ENCODE measurements at regions not wholly inside any gene's neighbourhood (a gene's known extent, or its start where the extent isn't known, plus 50 kb on each side); places are given as distances from the start of the nearest gene placed in this dataset.

GRCh38 chr13:77406644-77407440 lies 79.9 kb upstream of the MYCBP2 start:
- Histone ChIP-seq H3K4me2 (ENCODE audit: low read length) (no peak overlapping the region), H3K27ac (ENCODE audit: low read depth, low read length, poor library complexity, severe bottlenecking) (no peak overlapping the region), H2AFZ (ENCODE audit: low read length) (no peak overlapping the region), H3K4me3 (ENCODE audit: low read depth, low read length, poor library complexity, severe bottlenecking) (no peak overlapping the region), H4K20me1 (ENCODE audit: insufficient read depth, low read length) (no peaks in the 10 kb centered on the region), H3K9me2 (ENCODE audit: insufficient read depth, low read length) (no peaks in the 10 kb centered on the region), H3K36me3 (ENCODE audit: insufficient read depth, low read length) (no peaks in the 10 kb centered on the region), H3K9me3 (ENCODE audit: low read length) (no peaks in the 10 kb centered on the region), H3K4me1 (ENCODE audit: insufficient read depth, low read length, poor library complexity, severe bottlenecking) (no peaks in the 10 kb centered on the region), H3K79me2 (ENCODE audit: insufficient read depth, low read depth, low read length) (no peaks in the 10 kb centered on the region)
- intact Hi-C loops (cut with micrococcal nuclease; ENCODE audit: unreplicated experiment), result no loop called here
- DNase-seq (ENCODE audit: low spot score), result no peak
- TF ChIP-seq EZH2phosphoT487 (IDR thresholded peaks at IDR 0.05; ENCODE audit: borderline replicate concordance, low read depth, low read length) (no peak), CTCF (conservative IDR thresholded peaks at IDR 0.05; ENCODE audit: low read length) (no peak)
- no TSS peak for BruUV-seq (replicated peaks)
- ChIA-PET CTCF (ENCODE audit: unreplicated experiment) (no interaction called here), POLR2A (interaction anchor here (0.8 to 2.0 kb wide), 9 partner anchors 9 to 211 kb away, joined by 3 to 11 read pairs (median 3); no protein-coding TSS in a partner anchor)

GRCh38 chr13:77398825-77399620 lies 72.1 kb upstream of the MYCBP2 start:
- POLR2A ChIA-PET, result interaction anchor here (0.6 to 2.1 kb wide), 6 partner anchors 10 to 51 kb away, joined by 3 to 11 read pairs (median 4); no protein-coding TSS in a partner anchor
- TF ChIP-seq CTCF (conservative IDR thresholded peaks at IDR 0.05; ENCODE audit: low read length) (no peak), EZH2phosphoT487 (IDR thresholded peaks at IDR 0.05; ENCODE audit: borderline replicate concordance, low read depth, low read length) (no peak)
- H3K4me1 ChIP-seq (ENCODE audit: insufficient read depth, low read length, poor library complexity, severe bottlenecking), result no peaks in the 10 kb centered on the region
- no peak overlapping the region for H3K27ac ChIP-seq (ENCODE audit: low read depth, low read length, poor library complexity, severe bottlenecking)
- no peaks in the 10 kb centered on the region for H4K20me1 ChIP-seq (ENCODE audit: insufficient read depth, low read length)
- no peak overlapping the region for H3K4me2 ChIP-seq (ENCODE audit: low read length)
- H3K9me3 ChIP-seq (ENCODE audit: low read length), result no peaks in the 10 kb centered on the region
- no peak overlapping the region for H2AFZ ChIP-seq (ENCODE audit: low read length)
- CTCF ChIA-PET (ENCODE audit: unreplicated experiment), result no interaction called here
- no peaks in the 10 kb centered on the region for H3K79me2 ChIP-seq (ENCODE audit: insufficient read depth, low read depth, low read length)
- intact Hi-C loops (cut with micrococcal nuclease; ENCODE audit: unreplicated experiment), result no loop called here
- no peak for DNase-seq (ENCODE audit: low spot score)
- no TSS peak for BruUV-seq (replicated peaks)
- H3K36me3 ChIP-seq (ENCODE audit: insufficient read depth, low read length), result no peaks in the 10 kb centered on the region
- no peak overlapping the region for H3K4me3 ChIP-seq (ENCODE audit: low read depth, low read length, poor library complexity, severe bottlenecking)
- H3K9me2 ChIP-seq (ENCODE audit: insufficient read depth, low read length), result no peaks in the 10 kb centered on the region
